ENCODE measurements at regions not wholly inside any gene's neighbourhood (a gene's known extent, or its start where the extent isn't known, plus 50 kb on each side); places are given as distances from the start of the nearest gene placed in this dataset.

DNA sequence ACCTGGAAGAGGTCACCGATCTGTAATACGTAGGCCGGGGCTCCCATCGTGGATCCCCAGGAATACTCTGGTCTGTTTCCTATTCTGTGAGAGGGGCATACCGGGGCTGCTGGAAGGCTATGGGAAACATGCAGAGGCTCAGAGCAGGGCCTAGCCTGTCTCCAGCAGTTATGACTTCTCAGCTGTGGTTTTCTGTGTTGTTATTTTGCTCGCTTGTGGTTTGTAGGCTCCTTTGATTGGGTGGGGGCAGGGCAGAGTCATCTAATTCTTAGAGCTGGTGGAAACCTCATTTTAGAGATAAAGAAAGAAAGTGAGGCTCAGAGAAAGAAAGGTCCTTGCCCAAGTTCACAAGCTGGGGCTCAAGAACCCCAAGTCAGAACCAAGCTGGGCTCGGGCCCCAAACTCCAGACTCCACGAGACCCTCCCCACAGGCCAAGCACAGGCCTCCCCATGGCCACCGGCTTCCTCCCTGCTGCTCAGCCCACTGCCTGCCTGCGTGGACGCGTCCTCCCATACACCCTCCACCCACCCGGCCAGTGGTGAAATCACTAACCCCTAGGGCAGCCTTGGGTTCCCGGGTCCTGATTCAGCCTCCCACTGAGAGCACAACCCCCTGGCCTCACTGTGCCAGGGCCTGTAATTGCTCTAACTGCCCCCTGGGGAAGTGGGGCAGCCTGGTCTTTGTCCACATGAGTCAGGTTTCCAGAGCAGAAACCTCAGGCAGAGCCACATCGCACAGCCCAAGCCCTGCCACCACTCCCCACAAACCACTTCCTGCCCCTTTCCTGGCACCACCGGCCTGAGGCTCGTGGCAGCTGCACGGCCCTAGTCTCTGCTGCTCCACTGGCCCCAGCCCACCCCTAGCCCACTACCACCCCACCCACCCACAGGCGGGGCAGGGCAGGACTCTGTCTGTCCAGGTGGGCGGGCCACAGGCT lies 270.8 kb downstream of the UACA start:
- Histone ChIP-seq H3K27ac (no peak overlapping the region), H3K36me3 (ENCODE audit: low read depth, missing control alignments) (no peaks in the 10 kb centered on the region), H3K9me3 (no peaks in the 10 kb centered on the region), H3K4me1 (no peaks in the 10 kb centered on the region), H3K4me3 (no peak overlapping the region), H3K27me3 (no peaks in the 10 kb centered on the region)
- 88 to 89% methylated on average over 12 to 20 of the region's 20 CpGs for WGBS, 2 donors
- TF ChIP-seq, protein P1, sequence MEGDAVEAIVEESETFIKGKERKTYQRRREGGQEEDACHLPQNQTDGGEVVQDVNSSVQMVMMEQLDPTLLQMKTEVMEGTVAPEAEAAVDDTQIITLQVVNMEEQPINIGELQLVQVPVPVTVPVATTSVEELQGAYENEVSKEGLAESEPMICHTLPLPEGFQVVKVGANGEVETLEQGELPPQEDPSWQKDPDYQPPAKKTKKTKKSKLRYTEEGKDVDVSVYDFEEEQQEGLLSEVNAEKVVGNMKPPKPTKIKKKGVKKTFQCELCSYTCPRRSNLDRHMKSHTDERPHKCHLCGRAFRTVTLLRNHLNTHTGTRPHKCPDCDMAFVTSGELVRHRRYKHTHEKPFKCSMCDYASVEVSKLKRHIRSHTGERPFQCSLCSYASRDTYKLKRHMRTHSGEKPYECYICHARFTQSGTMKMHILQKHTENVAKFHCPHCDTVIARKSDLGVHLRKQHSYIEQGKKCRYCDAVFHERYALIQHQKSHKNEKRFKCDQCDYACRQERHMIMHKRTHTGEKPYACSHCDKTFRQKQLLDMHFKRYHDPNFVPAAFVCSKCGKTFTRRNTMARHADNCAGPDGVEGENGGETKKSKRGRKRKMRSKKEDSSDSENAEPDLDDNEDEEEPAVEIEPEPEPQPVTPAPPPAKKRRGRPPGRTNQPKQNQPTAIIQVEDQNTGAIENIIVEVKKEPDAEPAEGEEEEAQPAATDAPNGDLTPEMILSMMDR (IDR thresholded peaks at IDR 0.05), result no peak
- TF ChIP-seq POLR2A (IDR thresholded peaks at IDR 0.05), result no peak
- intact Hi-C loops (cut with DNase I; ENCODE audit: low total_unique reads), result no loop called here
- no peak for DNase-seq

DNA sequence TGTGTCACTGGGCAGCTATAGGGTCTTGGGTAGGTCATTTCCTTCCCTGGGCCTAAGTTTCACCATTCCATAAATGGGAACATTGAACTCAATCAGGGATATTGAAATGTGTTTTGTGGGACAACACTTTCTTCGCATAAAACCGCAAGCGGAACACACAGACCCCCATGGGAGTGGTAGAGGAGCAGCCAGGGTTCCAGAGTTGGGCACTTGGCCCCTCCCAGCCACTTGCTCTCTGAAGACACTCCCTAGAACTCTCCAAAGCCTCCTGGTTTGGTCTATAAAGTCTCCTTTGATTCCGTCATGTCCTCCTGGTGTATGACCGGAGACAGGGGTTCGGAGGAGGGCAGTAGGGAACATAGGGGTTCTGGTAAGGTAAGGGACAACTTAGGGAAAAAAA lies 271.7 kb downstream of the UACA start:
- Histone ChIP-seq H3K27ac (no peak overlapping the region), H3K4me1 (no peaks in the 10 kb centered on the region), H3K27me3 (no peaks in the 10 kb centered on the region), H3K36me3 (ENCODE audit: low read depth, missing control alignments) (no peaks in the 10 kb centered on the region), H3K9me3 (no peaks in the 10 kb centered on the region), H3K4me3 (no peak overlapping the region)
- no peak for DNase-seq
- no peak for TF ChIP-seq POLR2A (IDR thresholded peaks at IDR 0.05)
- TF ChIP-seq, protein P1 (IDR thresholded peaks at IDR 0.05), result no peak
- WGBS, 2 donors, result 92 to 94% methylated on average over 6 of the region's 6 CpGs
- intact Hi-C loops (cut with DNase I; ENCODE audit: low total_unique reads), result no loop called here

DNA sequence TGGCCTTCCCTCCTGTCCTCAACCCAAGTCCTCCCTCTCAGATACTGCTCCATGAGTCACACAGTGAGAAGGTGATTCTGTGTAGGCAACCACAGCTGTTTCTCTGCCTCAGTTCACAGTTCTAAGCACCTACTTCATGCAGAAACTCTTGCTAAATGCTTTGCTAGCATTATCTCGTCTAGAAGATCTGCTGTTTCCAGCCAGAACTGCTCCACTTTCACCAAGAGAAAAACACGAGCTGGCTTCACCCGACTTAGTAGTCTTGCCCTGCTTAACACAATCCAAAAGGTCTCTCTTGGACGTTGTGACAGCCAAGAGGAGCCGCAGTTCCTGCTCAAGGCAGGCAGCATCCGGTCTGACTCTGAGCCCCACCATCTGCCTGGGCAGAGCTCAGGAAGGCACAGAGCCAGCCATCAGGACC lies 272.1 kb downstream of the UACA start:
- Histone ChIP-seq H3K36me3 (ENCODE audit: low read depth, missing control alignments) (no peaks in the 10 kb centered on the region), H3K4me1 (no peaks in the 10 kb centered on the region), H3K4me3 (no peak overlapping the region), H3K27me3 (no peaks in the 10 kb centered on the region), H3K9me3 (no peaks in the 10 kb centered on the region), H3K27ac (no peak overlapping the region)
- TF ChIP-seq, protein P1 (IDR thresholded peaks at IDR 0.05), result no peak
- 67 to 72% methylated on average over 6 of the region's 6 CpGs for WGBS, 2 donors
- no peak for DNase-seq
- intact Hi-C loops (cut with DNase I; ENCODE audit: low total_unique reads), result no loop called here

DNA sequence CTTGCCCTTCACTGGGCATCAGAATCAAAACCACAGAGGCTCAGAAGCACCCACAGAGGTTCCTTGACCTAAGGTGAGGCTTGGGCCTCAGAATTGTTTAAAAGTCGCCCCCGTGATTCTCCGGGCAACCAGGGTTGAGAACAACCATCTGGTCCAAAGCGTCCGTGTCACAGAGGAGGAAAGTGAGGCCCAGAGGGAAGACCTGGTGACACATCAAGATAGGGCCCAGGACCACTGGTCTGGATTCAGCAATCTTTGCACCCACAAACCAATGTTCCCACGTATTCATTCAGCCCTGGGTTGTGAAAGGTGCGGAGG lies 272.6 kb downstream of the UACA start:
- intact Hi-C loops (cut with DNase I; ENCODE audit: low total_unique reads), result no loop called here
- Histone ChIP-seq H3K9me3 (no peaks in the 10 kb centered on the region), H3K36me3 (ENCODE audit: low read depth, missing control alignments) (no peaks in the 10 kb centered on the region), H3K27ac (no peak overlapping the region), H3K4me3 (no peak overlapping the region), H3K4me1 (no peaks in the 10 kb centered on the region), H3K27me3 (no peaks in the 10 kb centered on the region)
- WGBS, 2 donors, result 87% methylated on average over 7 of the region's 7 CpGs
- TF ChIP-seq, protein P1 (IDR thresholded peaks at IDR 0.05), result no peak
- TF ChIP-seq POLR2A (IDR thresholded peaks at IDR 0.05), result no peak
- DNase-seq, result no peak
